Fibroblast of lung (primary cell): ENCODE measurements at regions not wholly inside any gene's neighbourhood (a gene's known extent, or its start where the extent isn't known, plus 50 kb on each side); places are given as distances from the start of the nearest gene placed in this dataset.

Experiments
- DNase-seq, 2 donors: peaks; one replicate each; pipeline versions ENCODE4 v3.0.0 to v3.0.0-alpha.2; 2010; ENCODE audit warnings: low read depth in 2 of 2
- H2AFZ ChIP-seq: 2 replicates; pipeline ENCODE4 v1.5.1; 2012; ENCODE audit warnings: low read length, control low read depth, inconsistent platforms
- H3K27ac ChIP-seq: 2 replicates; pipeline ENCODE4 v1.5.1; 2011; ENCODE audit warnings: low read length, control low read depth; ENCODE audit not compliant: insufficient read depth
- H3K27me3 ChIP-seq: 2 replicates; pipeline ENCODE4 v1.5.1; 2011; ENCODE audit warnings: mild to moderate bottlenecking, low read length; ENCODE audit not compliant: control insufficient read depth, insufficient read depth
- H3K36me3 ChIP-seq: 2 replicates; pipeline ENCODE4 v1.5.1; 2011; ENCODE audit warnings: low read length; ENCODE audit not compliant: control insufficient read depth, insufficient read depth
- H3K4me1 ChIP-seq: 2 replicates; pipeline ENCODE4 v1.5.1; 2011; ENCODE audit warnings: low read length; ENCODE audit not compliant: control insufficient read depth, insufficient read depth; ENCODE audit errors: extremely low read depth
- H3K4me2 ChIP-seq: 2 replicates; pipeline ENCODE4 v1.5.1; 2011; ENCODE audit warnings: low read length, control low read depth; ENCODE audit not compliant: insufficient read depth; ENCODE audit errors: extremely low read depth
- H3K4me3 ChIP-seq, 4 experiments: fragments of 200-600 bp in 1 of 4; sonication (generic) in 1 of 4; replicated peaks in 1 of 4; 2 replicates each; pipeline ENCODE4 v1.5.1; 2011 to 2016; ENCODE audit warnings: low read length in 4 of 4, low read depth in 3 of 4, mild to moderate bottlenecking in 3 of 4, control low read depth in 2 of 4, inconsistent platforms in 1 of 4, mixed read lengths in 1 of 4; ENCODE audit not compliant: insufficient read depth in 1 of 4; ENCODE audit errors: control extremely low read depth in 1 of 4
- H3K79me2 ChIP-seq: 2 replicates; pipeline ENCODE4 v1.5.1; 2012; ENCODE audit warnings: mild to moderate bottlenecking, low read length, inconsistent platforms; ENCODE audit not compliant: control insufficient read depth, insufficient read depth
- H3K9ac ChIP-seq: 2 replicates; pipeline ENCODE4 v1.5.1; 2011; ENCODE audit warnings: mild to moderate bottlenecking, low read length, control low read depth; ENCODE audit not compliant: insufficient read depth
- H3K9me3 ChIP-seq: 2 replicates; pipeline ENCODE4 v1.5.1; 2012; ENCODE audit warnings: low read depth, low read length; ENCODE audit not compliant: control insufficient read depth, insufficient read depth
- H4K20me1 ChIP-seq: 2 replicates; pipeline ENCODE4 v1.5.1; 2011; ENCODE audit warnings: low read length; ENCODE audit not compliant: control insufficient read depth, insufficient read depth; ENCODE audit errors: extremely low read depth
- EZH2 ChIP-seq: IDR thresholded peaks from 2 replicates; pipeline ENCODE4 v1.5.1; 2012; ENCODE audit warnings: low read length, control low read depth, mild to moderate bottlenecking; ENCODE audit errors: missing control alignments
- TF ChIP-seq, protein P1 (sequence below), 2 donors: IDR thresholded peaks in 1 of 2; conservative IDR thresholded peaks in 1 of 2; 1 replicate in 1 of 2; 2 replicates in 1 of 2; pipeline ENCODE4 v1.5.1; 2011 to 2012; ENCODE audit warnings: low read length in 2 of 2, control low read depth in 1 of 2, inconsistent platforms in 1 of 2, low read depth in 1 of 2, mild to moderate bottlenecking in 1 of 2

- Histone ChIP-seq H3K27me3 (peaks cover 7% of the 10 kb centered on the region), H4K20me1 (no peaks in the 10 kb centered on the region), H3K4me3 (no peak overlapping the region), H3K4me1 (no peaks in the 10 kb centered on the region), H3K4me2 (no peak overlapping the region), H2AFZ (no peak overlapping the region), H3K79me2 (no peaks in the 10 kb centered on the region), H3K36me3 (no peaks in the 10 kb centered on the region), H3K27ac (no peak overlapping the region), H3K9me3 (no peaks in the 10 kb centered on the region), H3K9ac (no peak overlapping the region)
- no peak for TF ChIP-seq EZH2
- TF ChIP-seq, protein P1, sequence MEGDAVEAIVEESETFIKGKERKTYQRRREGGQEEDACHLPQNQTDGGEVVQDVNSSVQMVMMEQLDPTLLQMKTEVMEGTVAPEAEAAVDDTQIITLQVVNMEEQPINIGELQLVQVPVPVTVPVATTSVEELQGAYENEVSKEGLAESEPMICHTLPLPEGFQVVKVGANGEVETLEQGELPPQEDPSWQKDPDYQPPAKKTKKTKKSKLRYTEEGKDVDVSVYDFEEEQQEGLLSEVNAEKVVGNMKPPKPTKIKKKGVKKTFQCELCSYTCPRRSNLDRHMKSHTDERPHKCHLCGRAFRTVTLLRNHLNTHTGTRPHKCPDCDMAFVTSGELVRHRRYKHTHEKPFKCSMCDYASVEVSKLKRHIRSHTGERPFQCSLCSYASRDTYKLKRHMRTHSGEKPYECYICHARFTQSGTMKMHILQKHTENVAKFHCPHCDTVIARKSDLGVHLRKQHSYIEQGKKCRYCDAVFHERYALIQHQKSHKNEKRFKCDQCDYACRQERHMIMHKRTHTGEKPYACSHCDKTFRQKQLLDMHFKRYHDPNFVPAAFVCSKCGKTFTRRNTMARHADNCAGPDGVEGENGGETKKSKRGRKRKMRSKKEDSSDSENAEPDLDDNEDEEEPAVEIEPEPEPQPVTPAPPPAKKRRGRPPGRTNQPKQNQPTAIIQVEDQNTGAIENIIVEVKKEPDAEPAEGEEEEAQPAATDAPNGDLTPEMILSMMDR (conservative IDR thresholded peaks at IDR 0.05 in 1 of 2, IDR thresholded peaks at IDR 0.05 in 1 of 2; ENCODE audit: low read depth in 1 of 2, low read length in 2 of 2), result no peak
- no peak for DNase-seq
Measured at GRCh38 chr11:119885067-119885466, 156.1 kb upstream of the NECTIN1 start.

- TF ChIP-seq, protein P1 (conservative IDR thresholded peaks at IDR 0.05 in 1 of 2, IDR thresholded peaks at IDR 0.05 in 1 of 2; ENCODE audit: low read depth in 1 of 2, low read length in 2 of 2), result no peak
- TF ChIP-seq EZH2, result no peak
- H3K4me1 ChIP-seq, result no peaks in the 10 kb centered on the region
- no peaks in the 10 kb centered on the region for H3K27me3 ChIP-seq
- no peak overlapping the region for H3K4me2 ChIP-seq
- no peak overlapping the region for H3K27ac ChIP-seq
- no peak overlapping the region for H3K4me3 ChIP-seq
- no peaks in the 10 kb centered on the region for H3K79me2 ChIP-seq
- H3K9me3 ChIP-seq, result no peaks in the 10 kb centered on the region
- no peaks in the 10 kb centered on the region for H4K20me1 ChIP-seq
- H3K36me3 ChIP-seq, result no peaks in the 10 kb centered on the region
- no peak overlapping the region for H3K9ac ChIP-seq
- H2AFZ ChIP-seq, result no peak overlapping the region
- no peak for DNase-seq
Measured at GRCh38 chr11:119882316-119882715, 153.3 kb upstream of the NECTIN1 start.

GRCh38 chr11:119880873-119881272 lies 151.9 kb upstream of the NECTIN1 start:
- Histone ChIP-seq H2AFZ (no peak overlapping the region), H4K20me1 (no peaks in the 10 kb centered on the region), H3K36me3 (no peaks in the 10 kb centered on the region), H3K9me3 (no peaks in the 10 kb centered on the region), H3K4me3 (no peak overlapping the region), H3K27me3 (no peaks in the 10 kb centered on the region), H3K4me1 (no peaks in the 10 kb centered on the region), H3K79me2 (no peaks in the 10 kb centered on the region), H3K4me2 (no peak overlapping the region), H3K9ac (no peak overlapping the region), H3K27ac (no peak overlapping the region)
- TF ChIP-seq, protein P1 (conservative IDR thresholded peaks at IDR 0.05 in 1 of 2, IDR thresholded peaks at IDR 0.05 in 1 of 2; ENCODE audit: low read depth in 1 of 2, low read length in 2 of 2), result no peak
- no peak for TF ChIP-seq EZH2
- no peak for DNase-seq
